WTC11 (cell line): ENCODE measurements at regions not wholly inside any gene's neighbourhood (a gene's known extent, or its start where the extent isn't known, plus 50 kb on each side); places are given as distances from the start of the nearest gene placed in this dataset.

Source experiments
- ATAC-seq: fragments of 200-7000 bp; cut with Tn5 transposase; 2 replicates; pipeline ENCODE4 v1.10.0; 2021; ENCODE audit warnings: mild to moderate bottlenecking, moderate library complexity
- CTCF ChIA-PET: fragments of 300-600 bp; sonication (Branson Sonifier 250); formaldehyde crosslinking; loops from one replicate; lab custom pipeline; 2021; ENCODE audit warnings: antibody characterized with exemption; lab: Charles Lee
- POLR2A ChIA-PET: fragments of 350-600 bp; sonication (Branson Sonifier 250); formaldehyde crosslinking; loops from one replicate; lab custom pipeline; 2021; ENCODE audit warnings: antibody characterized with exemption; lab: Charles Lee
- DNase-seq: peaks from one replicate; pipeline ENCODE4 v3.0.0; 2021; ENCODE audit warnings: low spot score
- H3K27ac Mint-ChIP-seq: 2 replicates; pipeline ENCODE4 v1.8.0; 2021; ENCODE audit warnings: mixed read lengths
- H3K27me3 Mint-ChIP-seq: 2 replicates; pipeline ENCODE4 v1.8.0; 2021; ENCODE audit warnings: low read depth, mild to moderate bottlenecking, moderate library complexity, mixed read lengths
- H3K36me3 Mint-ChIP-seq: 2 replicates; pipeline ENCODE4 v1.8.0; 2021; ENCODE audit warnings: mixed read lengths
- H3K4me1 Mint-ChIP-seq: 2 replicates; pipeline ENCODE4 v1.8.0; 2022; ENCODE audit warnings: mixed read lengths
- H3K4me3 Mint-ChIP-seq: 2 replicates; pipeline ENCODE4 v1.8.0; 2021; ENCODE audit warnings: mild to moderate bottlenecking, moderate library complexity, mixed read lengths
- H3K9me3 Mint-ChIP-seq: 2 replicates; pipeline ENCODE4 v1.8.0; 2021; ENCODE audit warnings: mixed read lengths
- CBFB ChIP-seq: sonication (generic); formaldehyde crosslinking; IDR thresholded peaks from 2 replicates; pipeline ENCODE4 v1.8.1; 2022; ENCODE audit warnings: mild to moderate bottlenecking, low read depth, missing genetic modification reagents
- EMX1 ChIP-seq: fragments of 250-450 bp; sonication (Bioruptor Pico); IDR thresholded peaks from 2 replicates; pipeline ENCODE4 v1.8.0; 2021; ENCODE audit warnings: mild to moderate bottlenecking
- FOXK1 ChIP-seq: sonication (generic); formaldehyde crosslinking; IDR thresholded peaks from 2 replicates; pipeline ENCODE4 v1.8.0; 2022; ENCODE audit warnings: mild to moderate bottlenecking, moderate library complexity, missing genetic modification reagents
- GABPB1 ChIP-seq: sonication (generic); formaldehyde crosslinking; IDR thresholded peaks from 2 replicates; pipeline ENCODE4 v1.8.1; 2023; ENCODE audit warnings: mild to moderate bottlenecking, missing genetic modification reagents
- IRF2 ChIP-seq: sonication (generic); formaldehyde crosslinking; IDR thresholded peaks from 2 replicates; pipeline ENCODE4 v1.8.0; 2022; ENCODE audit warnings: low read depth, missing genetic modification reagents, borderline replicate concordance
- MXD4 ChIP-seq: fragments of 250-450 bp; sonication (Bioruptor Pico); IDR thresholded peaks from 2 replicates; pipeline ENCODE4 v1.8.0; 2021; ENCODE audit warnings: mild to moderate bottlenecking, moderate library complexity, borderline replicate concordance
- OVOL2 ChIP-seq: fragments of 250-450 bp; sonication (Bioruptor Pico); IDR thresholded peaks from 2 replicates; pipeline ENCODE4 v1.9.0; 2021; ENCODE audit warnings: mild to moderate bottlenecking, borderline replicate concordance
- SMAD4 ChIP-seq: sonication (generic); formaldehyde crosslinking; IDR thresholded peaks from 2 replicates; pipeline ENCODE4 v1.8.0; 2022; ENCODE audit warnings: mild to moderate bottlenecking, missing genetic modification reagents
- TCF7 ChIP-seq: sonication (generic); formaldehyde crosslinking; IDR thresholded peaks from 2 replicates; pipeline ENCODE4 v1.8.0; 2022; ENCODE audit warnings: mild to moderate bottlenecking, low read depth, missing genetic modification reagents, moderate library complexity
- TP53 ChIP-seq: sonication (generic); formaldehyde crosslinking; IDR thresholded peaks from 2 replicates; pipeline ENCODE4 v1.8.1; 2023; ENCODE audit warnings: mild to moderate bottlenecking, missing genetic modification reagents
- ZBTB21 ChIP-seq: sonication (generic); formaldehyde crosslinking; IDR thresholded peaks from 2 replicates; pipeline ENCODE4 v1.8.1; 2023; ENCODE audit warnings: mild to moderate bottlenecking, missing genetic modification reagents, borderline replicate concordance
- ZNF121 ChIP-seq: sonication (generic); formaldehyde crosslinking; IDR thresholded peaks from 2 replicates; pipeline ENCODE4 v1.8.0; 2023; ENCODE audit warnings: missing genetic modification reagents
- TF ChIP-seq, protein P1 (sequence below): sonication (generic); formaldehyde crosslinking; IDR thresholded peaks from 2 replicates; pipeline ENCODE4 v1.8.0; 2023; ENCODE audit warnings: missing genetic modification reagents, mild to moderate bottlenecking, borderline replicate concordance
- TF ChIP-seq, protein P2 (sequence below): sonication (generic); formaldehyde crosslinking; IDR thresholded peaks from 2 replicates; pipeline ENCODE4 v1.8.1; 2022; ENCODE audit warnings: mild to moderate bottlenecking, missing genetic modification reagents, moderate library complexity, borderline replicate concordance
- TF ChIP-seq, protein P3 (sequence below): sonication (generic); formaldehyde crosslinking; IDR thresholded peaks from 2 replicates; pipeline ENCODE4 v1.8.1; 2023; ENCODE audit warnings: mild to moderate bottlenecking, missing genetic modification reagents, borderline replicate concordance
- TF ChIP-seq, protein P4 (sequence below): sonication (generic); formaldehyde crosslinking; IDR thresholded peaks from 2 replicates; pipeline ENCODE4 v1.8.1; 2023; ENCODE audit warnings: mild to moderate bottlenecking, moderate library complexity, missing genetic modification reagents
- TF ChIP-seq, protein P5 (sequence below): sonication (generic); formaldehyde crosslinking; IDR thresholded peaks from 2 replicates; pipeline ENCODE4 v1.8.0; 2022; ENCODE audit warnings: missing genetic modification reagents

DNA sequence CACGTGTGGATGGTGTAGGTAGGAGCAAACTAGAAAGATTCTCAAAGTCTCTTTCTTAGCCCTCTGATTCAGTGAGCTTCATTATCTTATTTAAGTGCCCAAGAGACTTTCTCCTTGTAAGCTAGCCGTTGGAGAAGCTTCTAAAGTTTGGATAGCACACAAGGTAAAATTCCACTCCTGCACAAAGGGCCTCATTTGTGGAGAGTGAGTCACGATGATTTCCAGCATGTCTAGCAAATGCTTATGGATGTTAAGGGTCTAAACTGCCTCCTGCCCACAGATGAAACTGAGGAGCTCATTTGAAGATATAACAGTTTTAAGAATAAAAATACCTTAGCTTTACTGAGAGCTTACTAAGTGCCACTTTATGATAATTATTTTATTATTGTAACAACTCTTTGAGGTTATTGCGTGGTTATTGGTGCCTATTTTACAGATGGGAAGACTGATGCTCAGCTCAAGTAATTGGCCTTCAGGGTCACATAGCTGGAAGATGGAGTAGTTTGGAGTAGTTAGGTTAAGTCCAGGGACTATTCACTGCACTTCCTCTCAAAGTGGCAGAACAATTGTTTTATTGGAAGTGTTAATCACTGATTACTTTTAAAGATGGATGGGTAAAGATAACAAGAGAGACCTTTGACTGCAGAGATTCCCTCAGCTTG is 78.7 kb upstream of the HIF1A start (continued):
- TF ChIP-seq, protein P1, sequence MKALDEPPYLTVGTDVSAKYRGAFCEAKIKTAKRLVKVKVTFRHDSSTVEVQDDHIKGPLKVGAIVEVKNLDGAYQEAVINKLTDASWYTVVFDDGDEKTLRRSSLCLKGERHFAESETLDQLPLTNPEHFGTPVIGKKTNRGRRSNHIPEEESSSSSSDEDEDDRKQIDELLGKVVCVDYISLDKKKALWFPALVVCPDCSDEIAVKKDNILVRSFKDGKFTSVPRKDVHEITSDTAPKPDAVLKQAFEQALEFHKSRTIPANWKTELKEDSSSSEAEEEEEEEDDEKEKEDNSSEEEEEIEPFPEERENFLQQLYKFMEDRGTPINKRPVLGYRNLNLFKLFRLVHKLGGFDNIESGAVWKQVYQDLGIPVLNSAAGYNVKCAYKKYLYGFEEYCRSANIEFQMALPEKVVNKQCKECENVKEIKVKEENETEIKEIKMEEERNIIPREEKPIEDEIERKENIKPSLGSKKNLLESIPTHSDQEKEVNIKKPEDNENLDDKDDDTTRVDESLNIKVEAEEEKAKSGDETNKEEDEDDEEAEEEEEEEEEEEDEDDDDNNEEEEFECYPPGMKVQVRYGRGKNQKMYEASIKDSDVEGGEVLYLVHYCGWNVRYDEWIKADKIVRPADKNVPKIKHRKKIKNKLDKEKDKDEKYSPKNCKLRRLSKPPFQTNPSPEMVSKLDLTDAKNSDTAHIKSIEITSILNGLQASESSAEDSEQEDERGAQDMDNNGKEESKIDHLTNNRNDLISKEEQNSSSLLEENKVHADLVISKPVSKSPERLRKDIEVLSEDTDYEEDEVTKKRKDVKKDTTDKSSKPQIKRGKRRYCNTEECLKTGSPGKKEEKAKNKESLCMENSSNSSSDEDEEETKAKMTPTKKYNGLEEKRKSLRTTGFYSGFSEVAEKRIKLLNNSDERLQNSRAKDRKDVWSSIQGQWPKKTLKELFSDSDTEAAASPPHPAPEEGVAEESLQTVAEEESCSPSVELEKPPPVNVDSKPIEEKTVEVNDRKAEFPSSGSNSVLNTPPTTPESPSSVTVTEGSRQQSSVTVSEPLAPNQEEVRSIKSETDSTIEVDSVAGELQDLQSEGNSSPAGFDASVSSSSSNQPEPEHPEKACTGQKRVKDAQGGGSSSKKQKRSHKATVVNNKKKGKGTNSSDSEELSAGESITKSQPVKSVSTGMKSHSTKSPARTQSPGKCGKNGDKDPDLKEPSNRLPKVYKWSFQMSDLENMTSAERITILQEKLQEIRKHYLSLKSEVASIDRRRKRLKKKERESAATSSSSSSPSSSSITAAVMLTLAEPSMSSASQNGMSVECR (CRISPR knock-in tag) = no peak
- TF ChIP-seq ZBTB21 (CRISPR knock-in tag) (no peak), TCF7 (CRISPR knock-in tag) (no peak)

DNA sequence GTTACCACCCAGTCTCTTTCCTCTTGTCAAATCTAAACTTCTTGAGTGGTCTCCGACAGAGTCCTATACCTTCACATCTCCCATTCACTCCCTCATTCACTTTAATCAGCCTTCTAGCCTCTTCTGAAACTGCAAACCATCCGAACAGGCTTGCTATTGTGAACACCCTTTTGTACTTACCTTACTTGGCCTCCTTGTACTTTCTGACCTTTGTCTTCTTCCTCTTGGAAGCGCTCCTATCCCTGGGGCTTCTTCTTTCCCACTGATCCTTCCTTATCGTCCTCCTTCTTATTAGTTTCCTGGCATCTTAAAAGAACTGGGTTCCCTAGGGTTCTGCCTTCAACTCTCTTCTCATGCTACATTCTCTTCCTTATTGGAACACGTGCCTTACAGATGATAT is 76.9 kb upstream of the HIF1A start:
- no peak overlapping the region for H3K4me3 Mint-ChIP-seq
- no peaks in the 10 kb centered on the region for H3K27me3 Mint-ChIP-seq
- CTCF ChIA-PET = no interaction called here
- no peak for ATAC-seq
- peaks cover 8% of the 10 kb centered on the region for H3K9me3 Mint-ChIP-seq
- no peak for DNase-seq
- POLR2A ChIA-PET = no interaction called here
- no peaks in the 10 kb centered on the region for H3K36me3 Mint-ChIP-seq
- 0 out of 2 replicates have a peak overlapping the region, but pooled peaks have one; percentile 12 for H3K27ac Mint-ChIP-seq
- peaks cover 25% of the 10 kb centered on the region for H3K4me1 Mint-ChIP-seq
- TF ChIP-seq TP53 (no peak), CBFB (CRISPR knock-in tag) (no peak), IRF2 (no peak), GABPB1 (CRISPR knock-in tag) (no peak), ZNF121 (no peak), SMAD4 (CRISPR knock-in tag) (no peak), FOXK1 (CRISPR knock-in tag) (no peak), EMX1 (CRISPR knock-in tag) (no peak), OVOL2 (CRISPR knock-in tag) (no peak), MXD4 (CRISPR knock-in tag) (no peak)
- TF ChIP-seq, protein P2, sequence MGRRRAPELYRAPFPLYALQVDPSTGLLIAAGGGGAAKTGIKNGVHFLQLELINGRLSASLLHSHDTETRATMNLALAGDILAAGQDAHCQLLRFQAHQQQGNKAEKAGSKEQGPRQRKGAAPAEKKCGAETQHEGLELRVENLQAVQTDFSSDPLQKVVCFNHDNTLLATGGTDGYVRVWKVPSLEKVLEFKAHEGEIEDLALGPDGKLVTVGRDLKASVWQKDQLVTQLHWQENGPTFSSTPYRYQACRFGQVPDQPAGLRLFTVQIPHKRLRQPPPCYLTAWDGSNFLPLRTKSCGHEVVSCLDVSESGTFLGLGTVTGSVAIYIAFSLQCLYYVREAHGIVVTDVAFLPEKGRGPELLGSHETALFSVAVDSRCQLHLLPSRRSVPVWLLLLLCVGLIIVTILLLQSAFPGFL (CRISPR knock-in tag) = no peak
- TF ChIP-seq, protein P3, sequence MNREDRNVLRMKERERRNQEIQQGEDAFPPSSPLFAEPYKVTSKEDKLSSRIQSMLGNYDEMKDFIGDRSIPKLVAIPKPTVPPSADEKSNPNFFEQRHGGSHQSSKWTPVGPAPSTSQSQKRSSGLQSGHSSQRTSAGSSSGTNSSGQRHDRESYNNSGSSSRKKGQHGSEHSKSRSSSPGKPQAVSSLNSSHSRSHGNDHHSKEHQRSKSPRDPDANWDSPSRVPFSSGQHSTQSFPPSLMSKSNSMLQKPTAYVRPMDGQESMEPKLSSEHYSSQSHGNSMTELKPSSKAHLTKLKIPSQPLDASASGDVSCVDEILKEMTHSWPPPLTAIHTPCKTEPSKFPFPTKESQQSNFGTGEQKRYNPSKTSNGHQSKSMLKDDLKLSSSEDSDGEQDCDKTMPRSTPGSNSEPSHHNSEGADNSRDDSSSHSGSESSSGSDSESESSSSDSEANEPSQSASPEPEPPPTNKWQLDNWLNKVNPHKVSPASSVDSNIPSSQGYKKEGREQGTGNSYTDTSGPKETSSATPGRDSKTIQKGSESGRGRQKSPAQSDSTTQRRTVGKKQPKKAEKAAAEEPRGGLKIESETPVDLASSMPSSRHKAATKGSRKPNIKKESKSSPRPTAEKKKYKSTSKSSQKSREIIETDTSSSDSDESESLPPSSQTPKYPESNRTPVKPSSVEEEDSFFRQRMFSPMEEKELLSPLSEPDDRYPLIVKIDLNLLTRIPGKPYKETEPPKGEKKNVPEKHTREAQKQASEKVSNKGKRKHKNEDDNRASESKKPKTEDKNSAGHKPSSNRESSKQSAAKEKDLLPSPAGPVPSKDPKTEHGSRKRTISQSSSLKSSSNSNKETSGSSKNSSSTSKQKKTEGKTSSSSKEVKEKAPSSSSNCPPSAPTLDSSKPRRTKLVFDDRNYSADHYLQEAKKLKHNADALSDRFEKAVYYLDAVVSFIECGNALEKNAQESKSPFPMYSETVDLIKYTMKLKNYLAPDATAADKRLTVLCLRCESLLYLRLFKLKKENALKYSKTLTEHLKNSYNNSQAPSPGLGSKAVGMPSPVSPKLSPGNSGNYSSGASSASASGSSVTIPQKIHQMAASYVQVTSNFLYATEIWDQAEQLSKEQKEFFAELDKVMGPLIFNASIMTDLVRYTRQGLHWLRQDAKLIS (CRISPR knock-in tag) = no peak
- TF ChIP-seq, protein P4, sequence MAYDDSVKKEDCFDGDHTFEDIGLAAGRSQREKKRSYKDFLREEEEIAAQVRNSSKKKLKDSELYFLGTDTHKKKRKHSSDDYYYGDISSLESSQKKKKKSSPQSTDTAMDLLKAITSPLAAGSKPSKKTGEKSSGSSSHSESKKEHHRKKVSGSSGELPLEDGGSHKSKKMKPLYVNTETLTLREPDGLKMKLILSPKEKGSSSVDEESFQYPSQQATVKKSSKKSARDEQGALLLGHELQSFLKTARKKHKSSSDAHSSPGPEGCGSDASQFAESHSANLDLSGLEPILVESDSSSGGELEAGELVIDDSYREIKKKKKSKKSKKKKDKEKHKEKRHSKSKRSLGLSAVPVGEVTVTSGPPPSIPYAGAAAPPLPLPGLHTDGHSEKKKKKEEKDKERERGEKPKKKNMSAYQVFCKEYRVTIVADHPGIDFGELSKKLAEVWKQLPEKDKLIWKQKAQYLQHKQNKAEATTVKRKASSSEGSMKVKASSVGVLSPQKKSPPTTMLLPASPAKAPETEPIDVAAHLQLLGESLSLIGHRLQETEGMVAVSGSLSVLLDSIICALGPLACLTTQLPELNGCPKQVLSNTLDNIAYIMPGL = no peak
- TF ChIP-seq, protein P5, sequence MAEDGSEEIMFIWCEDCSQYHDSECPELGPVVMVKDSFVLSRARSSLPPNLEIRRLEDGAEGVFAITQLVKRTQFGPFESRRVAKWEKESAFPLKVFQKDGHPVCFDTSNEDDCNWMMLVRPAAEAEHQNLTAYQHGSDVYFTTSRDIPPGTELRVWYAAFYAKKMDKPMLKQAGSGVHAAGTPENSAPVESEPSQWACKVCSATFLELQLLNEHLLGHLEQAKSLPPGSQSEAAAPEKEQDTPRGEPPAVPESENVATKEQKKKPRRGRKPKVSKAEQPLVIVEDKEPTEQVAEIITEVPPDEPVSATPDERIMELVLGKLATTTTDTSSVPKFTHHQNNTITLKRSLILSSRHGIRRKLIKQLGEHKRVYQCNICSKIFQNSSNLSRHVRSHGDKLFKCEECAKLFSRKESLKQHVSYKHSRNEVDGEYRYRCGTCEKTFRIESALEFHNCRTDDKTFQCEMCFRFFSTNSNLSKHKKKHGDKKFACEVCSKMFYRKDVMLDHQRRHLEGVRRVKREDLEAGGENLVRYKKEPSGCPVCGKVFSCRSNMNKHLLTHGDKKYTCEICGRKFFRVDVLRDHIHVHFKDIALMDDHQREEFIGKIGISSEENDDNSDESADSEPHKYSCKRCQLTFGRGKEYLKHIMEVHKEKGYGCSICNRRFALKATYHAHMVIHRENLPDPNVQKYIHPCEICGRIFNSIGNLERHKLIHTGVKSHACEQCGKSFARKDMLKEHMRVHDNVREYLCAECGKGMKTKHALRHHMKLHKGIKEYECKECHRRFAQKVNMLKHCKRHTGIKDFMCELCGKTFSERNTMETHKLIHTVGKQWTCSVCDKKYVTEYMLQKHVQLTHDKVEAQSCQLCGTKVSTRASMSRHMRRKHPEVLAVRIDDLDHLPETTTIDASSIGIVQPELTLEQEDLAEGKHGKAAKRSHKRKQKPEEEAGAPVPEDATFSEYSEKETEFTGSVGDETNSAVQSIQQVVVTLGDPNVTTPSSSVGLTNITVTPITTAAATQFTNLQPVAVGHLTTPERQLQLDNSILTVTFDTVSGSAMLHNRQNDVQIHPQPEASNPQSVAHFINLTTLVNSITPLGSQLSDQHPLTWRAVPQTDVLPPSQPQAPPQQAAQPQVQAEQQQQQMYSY = no peak
